Keratinocyte (primary cell): ENCODE measurements at regions not wholly inside any gene's neighbourhood (a gene's known extent, or its start where the extent isn't known, plus 50 kb on each side); places are given as distances from the start of the nearest gene placed in this dataset.

ENCODE experiments used
- DNase-seq: peaks from one replicate; pipeline ENCODE4 v3.0.0-alpha.2; 2011; ENCODE audit warnings: low read depth, missing footprints, low spot score
- FAIRE-seq: peaks from 2 replicates; lab custom pipeline; 2011; peaks lifted over from hg19 to GRCh38; lab: Jason Lieb, UNC
- H2AFZ ChIP-seq: 2 replicates; pipeline ENCODE4 v1.6.0; 2012; ENCODE audit warnings: low read length, control low read depth, inconsistent platforms; ENCODE audit not compliant: control insufficient read depth
- H3K27ac ChIP-seq: 2 replicates; pipeline ENCODE4 v1.5.1; 2011; ENCODE audit warnings: low read length; ENCODE audit not compliant: control insufficient read depth, insufficient read depth
- H3K27me3 ChIP-seq: 3 replicates; pipeline ENCODE4 v1.6.0; 2011; ENCODE audit warnings: low read length; ENCODE audit not compliant: control insufficient read depth, insufficient read depth; ENCODE audit errors: extremely low read depth
- H3K36me3 ChIP-seq, 2 experiments: 2 replicates in 1 of 2; 3 replicates in 1 of 2; pipeline ENCODE4 v1.5.1; 2011; ENCODE audit warnings: low read length in 2 of 2, mild to moderate bottlenecking in 1 of 2; ENCODE audit not compliant: control insufficient read depth in 2 of 2, insufficient read depth in 2 of 2; ENCODE audit errors: extremely low read depth in 1 of 2
- H3K4me1 ChIP-seq: 3 replicates; pipeline ENCODE4 v1.5.1; 2011; ENCODE audit warnings: low read length; ENCODE audit not compliant: control insufficient read depth, insufficient read depth; ENCODE audit errors: extremely low read depth
- H3K4me2 ChIP-seq: 3 replicates; pipeline ENCODE4 v1.6.0; 2011; ENCODE audit warnings: low read depth, low read length; ENCODE audit not compliant: control insufficient read depth, insufficient read depth; ENCODE audit errors: extremely low read depth
- H3K4me3 ChIP-seq, 3 experiments: fragments of 200-600 bp in 1 of 3; sonication (generic) in 1 of 3; 2 replicates in 2 of 3; 3 replicates in 1 of 3; pipeline ENCODE4 v1.5.1; 2011 to 2016; ENCODE audit warnings: low read length in 3 of 3, mild to moderate bottlenecking in 3 of 3, control low read depth in 2 of 3, inconsistent platforms in 1 of 3, low read depth in 1 of 3, mixed read lengths in 1 of 3, mixed run types in 1 of 3, moderate library complexity in 1 of 3; ENCODE audit not compliant: control insufficient read depth in 2 of 3, insufficient read depth in 2 of 3; ENCODE audit errors: extremely low read depth in 1 of 3
- H3K79me2 ChIP-seq: 2 replicates; pipeline ENCODE4 v1.6.0; 2012; ENCODE audit warnings: low read length; ENCODE audit not compliant: control insufficient read depth, insufficient read depth
- H3K9ac ChIP-seq: 3 replicates; pipeline ENCODE4 v1.6.0; 2011; ENCODE audit warnings: low read length; ENCODE audit not compliant: control insufficient read depth, insufficient read depth; ENCODE audit errors: extremely low read depth
- H3K9me1 ChIP-seq: 3 replicates; pipeline ENCODE4 v1.6.0; 2011; ENCODE audit warnings: low read length; ENCODE audit not compliant: control insufficient read depth, insufficient read depth; ENCODE audit errors: extremely low read depth
- H3K9me3 ChIP-seq: 2 replicates; pipeline ENCODE4 v1.5.1; 2012; ENCODE audit warnings: low read depth, low read length; ENCODE audit not compliant: control insufficient read depth
- H4K20me1 ChIP-seq: 3 replicates; pipeline ENCODE4 v1.6.0; 2011; ENCODE audit warnings: low read length; ENCODE audit not compliant: control insufficient read depth, insufficient read depth; ENCODE audit errors: extremely low read depth
- EZH2 ChIP-seq: IDR thresholded peaks from one replicate; pipeline ENCODE4 v1.6.1; 2012; ENCODE audit warnings: inconsistent platforms, mild to moderate bottlenecking, low read length, moderate library complexity
- dilution Hi-C: fragments of 300-500 bp; cut with MboI; formaldehyde crosslinking; loops from one replicate; pipeline ENCODE4 v1.7.0; 2020; ENCODE audit warnings: low sequenced_read_pairs; ENCODE audit not compliant: extremely low pct_ligation_motif_present
- TF ChIP-seq, protein P1 (sequence below), 3 experiments: IDR thresholded peaks in 1 of 3; conservative IDR thresholded peaks in 1 of 3; optimal IDR thresholded peaks in 1 of 3; 2 replicates in 2 of 3; 3 replicates in 1 of 3; pipeline versions ENCODE3 to v1.5.1; 2011; ENCODE audit warnings: low read length in 3 of 3, mild to moderate bottlenecking in 3 of 3, moderate library complexity in 2 of 3, control low read depth in 1 of 3, inconsistent platforms in 1 of 3; ENCODE audit not compliant: insufficient read depth in 2 of 3; ENCODE audit errors: extremely low read depth in 1 of 3

DNA sequence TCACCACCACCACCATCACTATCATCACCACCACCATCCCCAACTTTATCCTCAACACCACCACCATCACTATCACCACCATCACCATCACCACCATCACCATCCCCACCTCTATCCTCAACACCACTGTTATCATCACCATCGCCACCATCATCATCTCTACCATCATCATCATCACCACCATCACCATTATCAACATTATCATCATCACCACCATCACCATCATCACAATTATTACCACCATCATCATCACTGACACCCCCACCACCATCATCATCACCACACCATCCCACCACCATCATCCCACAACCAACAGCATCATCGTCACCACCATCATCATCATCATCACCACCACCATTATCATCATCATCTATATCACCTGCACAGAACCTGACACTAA lies 188.4 kb upstream of the PWP1 start:
- Histone ChIP-seq H3K27ac (no peak overlapping the region), H3K4me1 (no peaks in the 10 kb centered on the region), H3K79me2 (no peaks in the 10 kb centered on the region), H3K27me3 (no peaks in the 10 kb centered on the region), H3K4me3 (no peak overlapping the region), H2AFZ (no peak overlapping the region), H3K9me1 (no peaks in the 10 kb centered on the region), H3K36me3 (no peaks in the 10 kb centered on the region), H3K9ac (no peak overlapping the region), H4K20me1 (no peaks in the 10 kb centered on the region), H3K4me2 (no peak overlapping the region), H3K9me3 (no peaks in the 10 kb centered on the region)
- no peak for TF ChIP-seq EZH2
- TF ChIP-seq, protein P1, sequence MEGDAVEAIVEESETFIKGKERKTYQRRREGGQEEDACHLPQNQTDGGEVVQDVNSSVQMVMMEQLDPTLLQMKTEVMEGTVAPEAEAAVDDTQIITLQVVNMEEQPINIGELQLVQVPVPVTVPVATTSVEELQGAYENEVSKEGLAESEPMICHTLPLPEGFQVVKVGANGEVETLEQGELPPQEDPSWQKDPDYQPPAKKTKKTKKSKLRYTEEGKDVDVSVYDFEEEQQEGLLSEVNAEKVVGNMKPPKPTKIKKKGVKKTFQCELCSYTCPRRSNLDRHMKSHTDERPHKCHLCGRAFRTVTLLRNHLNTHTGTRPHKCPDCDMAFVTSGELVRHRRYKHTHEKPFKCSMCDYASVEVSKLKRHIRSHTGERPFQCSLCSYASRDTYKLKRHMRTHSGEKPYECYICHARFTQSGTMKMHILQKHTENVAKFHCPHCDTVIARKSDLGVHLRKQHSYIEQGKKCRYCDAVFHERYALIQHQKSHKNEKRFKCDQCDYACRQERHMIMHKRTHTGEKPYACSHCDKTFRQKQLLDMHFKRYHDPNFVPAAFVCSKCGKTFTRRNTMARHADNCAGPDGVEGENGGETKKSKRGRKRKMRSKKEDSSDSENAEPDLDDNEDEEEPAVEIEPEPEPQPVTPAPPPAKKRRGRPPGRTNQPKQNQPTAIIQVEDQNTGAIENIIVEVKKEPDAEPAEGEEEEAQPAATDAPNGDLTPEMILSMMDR (optimal IDR thresholded peaks at IDR 0.05 in 1 of 3, IDR thresholded peaks at IDR 0.05 in 1 of 3, conservative IDR thresholded peaks at IDR 0.05 in 1 of 3; ENCODE audit: extremely low read depth in 1 of 3, insufficient read depth in 2 of 3, low read length in 3 of 3): no peak
- FAIRE-seq: no peak
- dilution Hi-C loops: no loop called here
- DNase-seq: no peak

DNA sequence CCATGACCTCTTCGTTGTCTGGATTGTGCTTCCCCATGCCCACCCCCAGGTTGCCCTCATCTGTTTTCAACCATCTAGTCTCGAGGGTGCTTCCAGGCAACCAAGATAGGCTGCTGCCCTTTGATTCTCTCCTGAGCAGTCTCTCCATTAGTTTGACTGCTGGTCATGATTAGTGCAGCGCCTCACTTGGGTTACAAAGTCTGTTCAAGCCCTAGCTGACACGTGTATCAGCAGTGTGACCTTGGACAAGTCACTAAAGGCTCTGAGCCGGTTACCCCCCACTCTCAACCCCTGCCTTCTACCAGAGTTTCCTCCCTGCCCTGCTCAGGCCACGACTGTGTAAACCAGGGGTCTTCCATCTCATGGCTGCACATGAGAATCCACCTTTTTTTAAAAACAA lies 185.3 kb upstream of the PWP1 start:
- H3K27ac ChIP-seq: no peak overlapping the region
- no peak overlapping the region for H3K4me2 ChIP-seq
- H3K36me3 ChIP-seq: no peaks in the 10 kb centered on the region
- H3K9me3 ChIP-seq: no peaks in the 10 kb centered on the region
- no peaks in the 10 kb centered on the region for H4K20me1 ChIP-seq
- H3K9ac ChIP-seq: no peak overlapping the region
- no peaks in the 10 kb centered on the region for H3K27me3 ChIP-seq
- TF ChIP-seq, protein P1 (optimal IDR thresholded peaks at IDR 0.05 in 1 of 3, IDR thresholded peaks at IDR 0.05 in 1 of 3, conservative IDR thresholded peaks at IDR 0.05 in 1 of 3; ENCODE audit: extremely low read depth in 1 of 3, insufficient read depth in 2 of 3, low read length in 3 of 3): no peak
- TF ChIP-seq EZH2: no peak
- H3K4me1 ChIP-seq: no peaks in the 10 kb centered on the region
- H2AFZ ChIP-seq: no peak overlapping the region
- no peaks in the 10 kb centered on the region for H3K9me1 ChIP-seq
- dilution Hi-C loops: no loop called here
- H3K4me3 ChIP-seq: no peak overlapping the region
- H3K79me2 ChIP-seq: no peaks in the 10 kb centered on the region
- DNase-seq (no peak), FAIRE-seq (no peak)
